Germinal center (tissue), 1 donor: ENCODE measurements at regions not wholly inside any gene's neighbourhood (a gene's known extent, or its start where the extent isn't known, plus 50 kb on each side); places are given as distances from the start of the nearest gene placed in this dataset.
"Not testable (repeated sequence)": the region's sequence is repeated elsewhere in the genome, so short reads cannot be mapped to it uniquely, and the experiment has no call there.

ENCODE experiments used
- DNase-seq: peaks from one replicate; pipeline ENCODE4 v3.0.0; 2012; ENCODE audit warnings: mixed read lengths, low spot score

DNA sequence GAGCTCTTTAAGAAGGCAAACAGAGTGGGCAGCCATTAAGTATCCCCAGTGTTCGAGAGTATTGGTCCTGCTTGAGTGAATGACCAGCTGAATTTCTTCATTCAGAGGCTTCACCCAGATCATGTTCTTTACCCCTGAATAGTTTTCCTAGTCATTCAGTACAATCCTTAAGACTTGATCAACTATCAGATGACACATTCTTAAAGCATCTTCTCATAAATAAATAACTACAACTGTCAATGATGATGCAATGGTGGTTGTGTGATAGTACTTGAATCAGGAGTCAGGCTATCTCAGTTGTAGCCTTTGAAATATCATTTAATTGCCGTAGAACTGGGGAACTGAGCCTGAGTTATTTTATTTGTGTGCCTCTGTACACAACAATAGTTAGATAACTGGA is 416.8 kb upstream of the CCL2 start:
- no peak for DNase-seq

DNA sequence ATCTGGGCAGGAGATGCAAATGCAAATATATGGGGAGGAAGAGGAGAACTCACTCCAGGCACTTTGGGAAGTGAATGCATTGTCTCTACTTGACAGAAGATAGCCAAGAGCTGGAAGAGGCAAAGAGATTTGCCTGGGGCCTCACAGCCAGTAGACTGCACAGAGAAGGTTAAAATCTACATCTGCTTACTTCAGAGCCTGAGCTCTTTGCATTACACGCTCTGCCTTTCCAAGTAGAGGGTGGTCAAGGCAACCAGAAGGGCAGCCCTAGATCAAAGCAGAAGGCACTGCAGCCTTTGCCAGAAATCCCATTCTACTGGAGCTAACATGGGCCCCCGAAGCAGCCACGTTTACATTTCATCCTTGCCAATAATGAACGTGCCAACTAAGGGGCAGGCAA is 407.2 kb upstream of the CCL2 start:
- DNase-seq = no peak

DNA sequence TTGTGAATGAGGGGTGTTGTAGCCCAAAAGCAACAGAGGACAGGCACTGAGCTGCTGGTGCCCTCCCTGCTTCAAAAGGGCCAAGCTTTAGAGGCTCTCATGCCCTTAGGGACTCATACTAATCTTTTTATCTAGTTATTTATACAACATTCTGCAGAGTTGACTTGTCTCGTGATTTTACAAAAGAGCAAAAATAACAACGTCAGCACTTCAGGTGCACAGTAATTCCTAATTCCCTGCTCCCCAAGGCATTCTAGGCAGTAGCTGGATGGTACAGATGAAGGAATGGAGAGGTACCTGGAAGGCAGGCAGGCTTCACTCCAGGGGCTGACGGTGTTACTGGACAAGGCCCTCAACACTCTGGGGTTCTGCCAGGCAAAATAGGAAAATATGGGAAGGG is 406.7 kb upstream of the CCL2 start:
- no peak for DNase-seq

DNA sequence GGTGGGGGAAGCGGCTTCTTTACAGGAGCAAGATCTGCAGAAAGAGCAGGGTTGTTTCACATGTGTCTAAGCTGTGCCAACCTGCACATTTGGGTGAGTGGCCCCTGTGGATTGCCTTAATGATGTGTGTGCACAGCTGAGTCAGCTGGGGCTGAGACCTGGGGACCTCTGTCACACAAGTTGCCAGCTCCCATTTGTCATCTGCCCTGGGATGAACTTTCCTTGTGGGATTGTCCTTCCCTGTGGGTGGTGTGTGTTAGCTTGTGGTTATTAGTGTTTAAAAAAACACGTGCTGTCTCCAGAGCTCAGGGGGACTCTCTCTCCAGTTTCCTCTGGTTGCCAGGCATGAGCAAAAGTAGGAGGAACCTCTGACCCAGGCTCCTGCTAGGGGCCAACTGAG is 400.5 kb upstream of the CCL2 start:
- no peak for DNase-seq

DNA sequence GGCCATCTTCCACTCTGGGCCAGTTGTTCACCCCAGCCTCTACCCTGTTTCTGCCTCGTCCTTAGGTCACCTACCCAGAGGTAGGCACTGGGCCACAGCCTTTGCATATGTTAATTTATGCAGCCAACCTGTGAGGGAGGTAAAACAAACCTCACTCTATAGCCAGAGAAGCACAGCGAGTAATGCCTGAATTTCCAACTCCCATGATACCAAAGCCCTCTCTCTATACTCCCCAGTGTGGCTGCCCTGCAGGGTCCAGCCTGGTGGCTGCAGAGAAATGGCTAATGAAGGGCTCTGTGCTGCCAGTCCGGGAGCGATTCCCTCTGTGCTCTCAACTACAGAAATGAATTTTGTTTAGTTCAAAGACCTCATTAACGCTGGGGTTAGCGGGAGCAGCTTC is 397.0 kb upstream of the CCL2 start:
- DNase-seq = no peak

DNA sequence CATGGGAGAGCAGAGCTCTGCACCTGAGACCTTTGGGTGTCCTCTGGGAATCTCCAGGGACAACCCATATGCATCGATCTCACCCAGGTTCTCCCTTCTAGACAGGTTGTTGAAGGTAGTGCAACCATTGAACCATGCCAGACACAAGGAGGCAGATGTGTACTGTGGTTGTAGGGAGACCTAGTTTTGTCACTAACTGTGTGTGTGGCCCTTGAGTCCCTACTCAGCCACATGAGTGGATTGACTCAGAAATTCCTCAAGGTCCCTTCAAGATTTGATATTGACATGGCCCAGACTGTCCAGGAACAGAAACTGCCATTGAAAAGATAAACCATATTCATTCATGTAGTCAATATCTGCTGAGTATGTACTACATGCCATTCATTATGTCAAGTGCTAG is 396.4 kb upstream of the CCL2 start:
- no peak for DNase-seq

DNA sequence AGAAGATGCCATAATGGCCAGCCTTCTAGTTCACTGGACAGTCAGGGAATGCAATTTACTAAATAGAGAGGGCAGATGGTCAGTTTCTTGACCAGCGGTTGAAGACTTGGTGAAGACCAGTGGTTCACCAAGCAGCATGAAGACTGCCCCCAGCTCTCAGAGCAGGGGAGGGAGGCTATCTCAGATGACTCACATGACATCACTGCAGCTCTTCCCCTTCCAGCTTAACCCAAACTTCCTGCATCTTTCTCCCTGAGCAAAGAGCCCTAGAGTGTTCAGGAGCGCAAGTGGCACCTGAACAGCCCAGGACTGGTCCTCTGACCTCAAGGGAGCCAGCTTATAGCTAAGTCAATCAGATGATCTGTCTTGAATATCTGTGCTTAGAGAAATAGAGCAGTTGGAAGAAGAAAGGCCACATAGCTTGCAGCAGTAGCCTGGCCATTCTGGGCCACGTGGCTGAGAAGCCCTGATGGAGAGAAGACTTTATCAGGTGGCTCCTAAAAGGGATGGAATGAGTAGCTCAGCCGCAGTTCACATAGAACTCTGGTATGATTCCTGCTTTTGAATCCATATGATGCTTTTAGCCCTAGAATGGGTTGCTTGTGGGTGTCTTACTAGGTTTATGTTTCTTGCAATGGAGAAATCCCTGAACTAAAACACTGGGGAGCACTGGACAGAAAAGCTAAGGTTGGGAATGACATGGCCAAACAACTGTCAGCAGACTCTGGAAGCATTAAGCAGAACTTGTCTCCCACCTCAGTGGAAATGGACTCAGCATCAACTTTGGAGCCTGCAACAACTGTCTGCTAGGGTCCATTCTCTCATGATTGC is 392.1 kb upstream of the CCL2 start:
- no peak for DNase-seq

DNA sequence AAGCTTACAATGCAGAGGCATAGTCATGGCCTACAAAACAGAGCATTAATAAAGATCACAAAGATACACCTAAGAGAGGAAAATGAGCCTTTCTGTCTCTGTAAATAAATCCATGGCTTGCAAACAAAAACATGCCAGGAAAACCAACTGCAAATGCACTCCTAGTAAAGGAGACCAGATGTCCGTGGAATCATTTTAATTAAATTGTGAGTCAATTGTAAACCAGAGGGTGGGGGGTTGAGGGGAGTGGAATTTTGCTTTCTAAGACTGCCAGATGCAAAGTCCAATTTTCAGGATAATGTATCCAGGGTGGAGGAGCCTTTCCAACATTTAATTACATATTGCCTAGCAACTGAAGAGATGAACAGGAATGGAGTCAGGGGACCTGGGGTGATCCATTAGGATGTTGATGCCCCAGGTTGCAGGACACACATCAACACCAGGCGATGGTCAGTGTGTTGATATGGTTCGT is 390.3 kb upstream of the CCL2 start:
- no peak for DNase-seq

DNA sequence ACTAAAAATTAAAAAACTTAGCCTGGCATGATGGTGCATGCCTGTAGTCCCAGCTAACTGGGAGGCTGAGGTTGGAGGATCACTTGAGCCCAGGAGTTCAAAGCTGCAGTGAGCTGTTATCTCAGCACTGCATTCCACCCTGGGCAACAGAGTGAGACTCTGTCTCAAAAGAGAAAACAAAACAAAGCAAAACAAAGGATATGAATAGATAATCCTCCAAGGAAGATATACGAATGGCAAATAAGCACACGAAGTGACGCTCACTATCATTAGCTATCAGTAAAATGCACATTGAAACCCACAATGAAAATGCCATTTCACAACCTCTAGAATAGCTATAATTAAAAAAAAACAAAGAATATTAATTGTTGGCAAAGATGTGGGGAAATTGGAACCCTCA is 386.2 kb upstream of the CCL2 start:
- DNase-seq = no peak

DNA sequence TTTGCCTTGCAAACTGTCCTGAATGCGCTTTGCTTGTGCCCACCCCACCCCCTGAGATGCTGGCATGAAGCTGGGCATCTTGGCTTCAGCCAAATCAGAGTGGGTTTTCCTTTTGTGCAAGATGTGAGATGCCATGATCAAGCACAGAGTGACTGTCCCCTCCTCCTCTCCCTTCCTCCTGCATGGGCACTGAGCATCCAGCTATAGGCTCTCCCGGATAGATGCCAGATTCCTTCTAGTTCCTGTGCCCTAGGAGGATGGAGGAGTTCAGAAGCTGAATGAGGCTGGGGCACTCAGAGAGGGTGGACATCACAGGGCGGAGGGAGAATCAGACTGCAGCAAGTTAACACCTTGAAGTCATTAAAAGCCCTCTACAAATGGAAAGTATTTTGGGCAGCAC is 384.1 kb upstream of the CCL2 start:
- no peak for DNase-seq

DNA sequence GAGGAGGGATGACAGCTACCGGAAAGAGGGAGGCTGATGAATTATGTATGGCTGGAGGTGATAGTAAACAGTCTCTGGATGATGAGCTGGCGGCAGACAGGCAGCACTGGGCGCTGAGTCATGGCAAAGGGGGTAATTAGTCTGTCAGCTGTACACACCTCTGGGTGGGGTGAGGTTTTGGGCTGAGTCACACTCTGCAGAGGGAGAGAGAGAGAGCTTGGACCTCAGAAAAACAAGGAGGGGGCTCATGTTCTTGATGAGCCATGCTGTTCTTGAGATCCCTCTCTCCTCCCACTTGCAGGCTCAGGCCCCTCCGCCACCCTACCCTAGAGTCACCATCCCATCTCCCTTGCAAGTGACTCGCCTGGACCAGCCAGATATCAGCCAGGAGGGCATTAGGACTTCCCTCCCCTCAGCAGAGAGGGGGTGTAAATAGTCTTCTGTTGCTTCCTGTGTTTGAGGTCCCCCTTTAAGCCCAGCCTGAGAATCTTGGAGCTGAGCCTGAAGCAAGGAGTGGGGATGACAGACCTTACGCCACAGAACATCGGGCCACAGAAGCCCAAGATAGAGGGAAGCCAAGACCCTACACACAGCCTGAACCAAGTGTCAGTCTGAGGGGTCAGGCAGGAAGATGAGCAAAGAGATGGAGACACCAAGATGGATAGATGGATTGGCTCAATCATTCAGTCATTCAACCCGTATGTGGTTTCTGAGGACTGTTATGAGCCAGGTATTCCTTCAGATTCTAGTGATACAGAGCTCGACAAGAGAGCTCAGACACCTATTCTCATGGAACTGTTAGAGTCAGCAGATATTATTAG is 383.2 kb upstream of the CCL2 start:
- DNase-seq = no peak

DNA sequence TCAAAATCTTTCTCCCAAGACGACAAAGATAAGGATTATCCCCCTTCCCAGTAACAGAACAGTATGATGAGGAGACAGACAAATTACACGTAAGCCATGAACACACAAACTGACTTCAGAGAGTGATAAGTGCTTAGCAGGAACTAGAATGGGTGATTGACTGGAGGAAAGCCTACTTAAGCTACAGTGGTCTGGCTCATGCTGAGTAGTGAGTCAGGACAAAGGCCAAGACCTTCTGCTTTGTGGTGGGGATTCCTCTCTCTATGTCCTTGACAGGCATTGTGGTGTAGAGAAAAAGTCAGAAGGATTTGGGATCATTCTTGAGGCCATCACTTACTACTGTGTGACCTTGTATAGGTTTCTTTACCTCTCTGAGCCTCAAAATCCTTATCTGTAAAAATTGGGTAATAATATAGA is 381.9 kb upstream of the CCL2 start:
- DNase-seq = no peak

DNA sequence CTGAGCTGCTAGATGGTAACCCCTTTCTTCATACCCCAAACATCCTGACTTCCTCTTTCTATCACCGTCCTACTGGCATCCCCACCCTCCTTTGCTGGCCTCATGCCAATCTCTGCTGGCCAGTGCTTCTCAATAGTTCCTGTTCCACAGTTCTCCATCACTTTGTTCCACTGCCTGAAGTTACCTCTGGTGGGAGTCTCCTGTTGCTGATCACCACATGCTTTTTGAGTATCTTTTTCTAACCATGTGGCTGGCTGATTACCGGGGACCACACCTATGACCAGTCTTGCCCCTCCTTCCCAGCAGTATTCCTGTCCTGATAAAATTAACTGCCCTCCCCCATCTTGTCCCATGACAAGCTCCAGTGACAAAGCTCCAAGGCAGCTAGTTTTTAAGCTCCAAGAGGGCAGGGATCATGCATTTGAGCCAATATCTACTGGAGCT is 380.4 kb upstream of the CCL2 start:
- no peak for DNase-seq

DNA sequence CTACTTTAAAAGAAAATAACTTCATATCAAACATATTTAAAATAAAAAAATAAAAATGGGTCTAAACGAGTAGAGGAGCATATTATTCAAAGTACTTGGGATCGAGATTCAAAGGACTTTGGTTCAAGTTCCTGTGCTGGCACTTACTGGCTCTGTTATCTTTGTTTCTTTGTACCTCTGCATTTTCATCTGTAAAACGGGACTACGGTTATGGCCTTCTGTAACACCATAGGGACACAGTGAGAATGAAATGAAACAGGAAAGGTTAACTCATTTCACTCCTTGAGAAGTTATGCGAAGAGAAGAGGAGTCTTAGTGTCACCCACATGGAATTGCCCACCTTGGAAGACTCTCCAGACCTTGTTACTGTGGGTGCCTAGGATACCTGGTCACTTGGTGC is 379.1 kb upstream of the CCL2 start:
- DNase-seq = no peak

DNA sequence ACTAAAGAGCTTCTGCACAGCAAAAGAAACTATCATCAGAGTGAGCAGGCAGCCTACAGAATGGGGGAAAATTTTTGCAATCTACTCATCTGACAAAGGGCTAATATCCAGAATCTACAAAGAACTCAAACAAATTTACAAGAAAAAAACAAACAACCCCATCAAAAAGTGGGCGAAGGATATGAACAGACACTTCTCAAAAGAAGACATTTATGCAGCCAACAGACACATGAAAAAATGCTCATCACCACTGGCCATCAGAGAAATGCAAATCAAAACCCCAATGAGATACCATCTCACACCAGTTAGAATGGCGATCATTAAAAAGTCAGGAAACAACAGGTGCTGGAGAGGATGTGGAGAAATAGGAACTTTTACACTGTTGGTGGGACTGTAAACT is 372.8 kb upstream of the CCL2 start:
- DNase-seq = not testable (repeated sequence)

DNA sequence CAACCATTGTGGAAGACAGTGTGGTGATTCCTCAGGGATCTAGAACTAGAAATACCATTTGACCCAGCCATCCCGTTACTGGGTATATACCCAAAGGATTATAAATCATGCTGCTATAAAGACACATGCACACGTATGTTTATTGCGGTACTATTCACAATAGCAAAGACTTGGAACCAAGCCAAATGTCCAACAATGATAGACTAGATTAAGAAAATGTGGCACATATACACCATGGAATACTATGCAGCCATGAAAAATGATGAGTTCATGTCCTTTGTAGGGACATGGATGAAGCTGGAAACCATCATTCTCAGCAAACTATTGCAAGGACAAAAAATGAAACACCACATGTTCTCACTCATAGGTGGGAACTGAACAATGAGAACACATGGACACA is 372.4 kb upstream of the CCL2 start:
- DNase-seq = not testable (repeated sequence)

DNA sequence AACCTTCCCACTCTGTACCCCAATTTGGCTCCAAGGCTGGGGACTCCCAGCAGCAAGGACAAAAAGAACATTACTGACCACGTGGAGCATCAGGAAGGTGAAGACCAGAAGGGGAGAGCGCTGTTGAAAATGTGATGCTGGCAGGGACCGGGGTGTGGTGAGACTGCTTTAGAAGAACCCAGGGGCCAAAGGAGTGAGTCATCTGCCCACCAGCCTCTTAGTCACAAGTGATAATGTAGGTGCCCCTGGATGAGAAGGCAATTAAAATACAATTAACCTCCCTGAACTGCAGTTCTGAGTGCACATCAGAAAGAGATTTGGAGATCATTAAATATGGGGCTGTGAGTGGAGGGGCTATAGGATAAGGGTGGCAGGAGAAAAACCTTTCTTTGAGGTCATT is 366.6 kb upstream of the CCL2 start:
- no peak for DNase-seq

DNA sequence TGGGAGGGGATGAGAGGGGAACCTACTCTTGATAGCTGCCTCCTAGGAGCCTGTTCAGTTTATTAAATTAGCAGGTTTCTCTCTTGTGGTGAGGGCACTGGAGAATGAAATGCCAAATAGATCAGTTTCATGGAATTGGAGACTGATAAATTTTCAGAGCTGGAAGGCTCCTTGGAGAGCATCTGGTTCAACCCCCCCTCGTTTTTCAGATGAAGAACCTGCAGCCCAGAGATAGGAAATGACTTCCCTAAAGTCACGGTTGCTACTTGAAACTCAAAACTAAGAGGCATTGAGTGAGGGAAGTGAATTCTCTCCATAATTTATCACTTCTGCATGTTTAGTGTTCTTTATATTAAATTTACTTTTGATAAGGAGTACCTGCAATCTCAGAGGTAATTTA is 366.0 kb upstream of the CCL2 start:
- DNase-seq = no peak

DNA sequence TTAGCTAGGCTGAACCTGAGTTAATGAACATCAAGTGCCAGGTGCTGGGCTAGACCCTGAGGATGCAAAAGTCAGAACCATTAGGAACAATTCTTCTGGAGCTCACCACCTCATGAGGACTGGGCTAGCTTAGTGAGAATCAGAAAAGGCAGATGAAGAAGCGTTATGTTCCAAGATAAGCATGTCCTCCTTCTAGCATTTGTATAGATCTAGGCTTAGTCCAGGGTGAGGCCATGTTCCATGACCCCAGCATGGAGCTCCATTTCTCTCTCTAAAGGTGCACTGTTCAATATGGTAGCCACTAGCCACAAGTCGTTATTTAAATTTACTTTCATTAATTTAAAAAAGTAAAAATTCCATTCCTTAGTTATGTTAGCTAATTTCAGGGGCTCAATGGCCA is 365.3 kb upstream of the CCL2 start:
- no peak for DNase-seq

DNA sequence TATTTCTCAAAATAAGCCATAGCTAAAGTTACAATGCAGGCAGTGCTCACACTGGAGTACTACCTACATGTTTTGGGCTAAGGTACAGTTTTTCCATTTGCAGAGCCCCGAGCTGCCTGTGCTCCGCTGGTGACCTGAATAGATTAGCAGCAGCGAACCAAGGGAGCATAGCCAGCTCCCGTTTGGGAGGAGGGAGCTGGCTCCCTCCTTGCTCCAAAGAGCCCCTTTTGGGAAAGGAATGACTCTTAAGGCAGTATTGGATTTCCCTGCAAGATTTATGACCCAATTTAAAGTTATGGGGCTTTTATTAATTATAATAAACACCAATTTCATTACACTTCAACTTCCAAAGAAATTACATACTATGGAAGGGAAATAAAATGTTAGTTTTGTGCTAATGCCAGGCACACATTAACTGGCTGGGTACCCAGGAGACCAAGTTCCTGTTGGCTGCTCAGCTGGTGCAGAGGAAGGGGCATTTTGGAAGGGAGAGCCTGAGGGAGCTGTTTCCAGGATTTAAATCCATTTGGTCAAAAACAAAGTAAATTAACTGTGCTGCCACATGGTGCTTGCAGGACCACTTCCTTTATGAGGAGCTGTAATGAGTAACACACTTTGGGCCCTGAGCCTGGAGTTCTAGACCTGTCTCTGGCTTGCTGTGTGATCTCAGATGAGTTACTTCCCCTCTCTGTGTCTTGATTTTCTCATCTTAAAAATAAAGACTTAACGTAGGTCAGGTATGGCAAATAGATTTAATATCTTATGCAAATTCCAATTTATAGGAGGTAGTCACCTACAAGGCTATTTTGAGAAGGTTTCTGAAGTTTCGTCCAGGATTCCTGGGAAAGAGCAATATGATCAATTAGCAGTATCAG is 362.1 kb upstream of the CCL2 start:
- DNase-seq = no peak

DNA sequence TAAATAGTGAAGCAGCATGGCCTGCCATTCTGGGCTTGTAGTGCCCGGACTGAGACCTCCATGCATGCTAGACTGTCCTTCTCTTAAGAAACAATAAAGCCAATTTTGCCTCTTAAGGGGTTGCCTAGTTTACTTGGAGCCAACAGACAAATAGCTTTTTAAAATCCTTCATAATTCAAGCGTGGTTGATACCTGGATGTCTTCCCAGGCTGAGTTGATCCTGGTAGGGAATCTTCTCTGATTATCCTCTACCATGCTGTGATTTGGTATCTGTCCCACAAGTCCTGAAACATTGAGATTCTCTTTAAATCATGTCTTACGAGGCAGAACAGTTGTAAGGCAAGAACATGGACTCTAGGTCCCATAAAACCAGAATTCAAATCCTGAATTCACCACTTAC is 359.6 kb upstream of the CCL2 start:
- DNase-seq = no peak

DNA sequence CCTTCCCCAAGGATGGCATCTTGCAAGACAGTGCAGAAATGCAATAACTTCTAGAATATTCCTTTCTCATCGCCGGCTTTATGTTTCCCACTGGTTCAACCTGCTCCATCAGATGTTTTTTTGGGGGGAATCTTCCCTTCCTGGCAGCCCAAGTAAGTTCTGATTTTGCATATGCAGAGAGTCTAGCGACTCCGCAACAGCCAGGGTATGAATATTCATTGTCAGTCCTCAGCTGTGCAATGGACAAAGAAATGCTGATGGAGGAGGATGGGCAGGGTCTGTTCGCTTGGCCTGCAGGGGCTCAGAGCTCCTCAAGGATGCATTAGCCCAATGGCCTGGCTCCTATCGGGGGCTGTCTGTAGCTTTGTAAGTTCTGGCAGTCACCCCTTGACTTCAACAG is 358.8 kb upstream of the CCL2 start:
- DNase-seq = no peak
